NOMO-1 treated with dmso at 0.1 percent for 144 hours (cell line): ENCODE measurements at regions not wholly inside any gene's neighbourhood (a gene's known extent, or its start where the extent isn't known, plus 50 kb on each side); places are given as distances from the start of the nearest gene placed in this dataset.
"Not testable (repeated sequence)": the region's sequence is repeated elsewhere in the genome, so short reads cannot be mapped to it uniquely, and the experiment has no call there.

Source experiments
- DNase-seq: peaks from one replicate; lab custom pipeline; 2025; ENCODE audit not compliant: unreplicated experiment; lab: John Stamatoyannopoulos, UW

DNA sequence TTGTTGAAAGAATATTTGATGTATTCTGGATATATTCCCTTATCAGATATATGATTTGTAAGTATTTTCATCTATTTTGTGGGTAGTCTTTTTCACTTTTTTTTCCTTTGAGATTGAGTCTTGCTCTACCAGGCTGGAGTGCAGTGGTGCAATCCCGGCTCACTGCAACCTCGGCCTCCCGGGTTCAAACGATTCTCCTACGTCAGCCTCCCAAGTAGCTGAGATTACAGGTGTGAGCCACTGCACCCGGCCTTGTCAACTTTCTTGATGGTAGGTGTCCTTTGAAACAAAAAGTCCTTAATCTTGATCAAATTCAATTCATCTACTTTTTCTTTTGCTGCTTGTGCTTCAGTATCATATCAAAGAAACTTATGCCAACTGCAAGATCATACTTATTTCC lies 297.2 kb upstream of the NRSN1 start:
- DNase-seq, result no peak

DNA sequence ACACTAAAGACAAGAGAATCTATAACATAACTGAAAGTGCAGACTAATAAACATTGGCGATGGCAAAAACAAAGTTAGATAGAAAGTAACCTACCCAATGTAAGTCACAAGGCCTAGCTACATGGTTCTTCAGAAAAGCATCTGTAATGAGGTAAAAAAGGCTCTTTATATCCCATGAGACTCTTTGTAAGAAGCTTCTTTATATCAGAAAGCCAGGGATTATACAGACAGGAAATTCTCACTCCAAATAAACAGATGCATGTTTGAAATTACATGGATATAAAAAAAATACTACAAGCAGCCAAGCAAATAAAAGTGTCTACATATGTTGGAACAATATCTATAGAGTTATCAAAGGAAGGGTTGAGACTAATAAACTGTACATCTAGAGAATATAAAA lies 284.9 kb upstream of the NRSN1 start:
- DNase-seq, result no peak

DNA sequence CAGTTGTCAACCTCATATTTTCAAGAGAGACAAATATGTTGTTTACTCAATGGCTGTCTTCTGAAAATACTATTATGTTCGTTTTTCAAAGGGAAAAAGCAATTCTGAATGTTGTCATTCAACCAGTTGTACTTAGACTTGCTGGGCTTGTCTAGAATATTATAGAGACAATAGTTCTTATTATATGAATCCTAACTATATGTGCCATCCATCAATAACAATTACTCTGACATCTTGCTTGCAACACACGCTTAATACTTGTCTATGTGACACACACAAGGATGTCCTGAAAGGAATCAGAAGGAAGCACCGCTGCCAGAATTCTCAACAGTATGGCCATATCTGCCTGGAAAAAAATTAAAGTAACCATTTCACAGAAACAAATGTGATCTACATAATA lies 283.3 kb upstream of the NRSN1 start:
- DNase-seq, result no peak

DNA sequence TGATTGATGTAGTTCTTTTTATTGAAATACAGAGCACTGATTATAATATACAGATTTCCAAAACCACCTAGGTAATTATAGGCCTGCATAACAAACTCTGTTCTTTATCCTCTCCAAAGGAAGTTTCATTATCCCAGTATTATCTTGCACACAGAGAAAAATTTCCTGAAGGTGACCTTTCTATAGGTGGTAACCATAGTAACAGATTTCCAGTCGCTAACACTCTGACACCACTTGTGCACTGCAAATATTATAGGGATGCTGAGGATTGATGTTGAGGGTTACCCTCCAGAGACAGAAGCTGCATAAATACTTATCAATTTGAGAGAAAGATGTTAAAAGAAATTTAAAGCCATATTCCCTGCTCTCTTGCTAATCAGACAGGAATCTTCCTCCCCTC lies 274.5 kb upstream of the NRSN1 start:
- no peak for DNase-seq

DNA sequence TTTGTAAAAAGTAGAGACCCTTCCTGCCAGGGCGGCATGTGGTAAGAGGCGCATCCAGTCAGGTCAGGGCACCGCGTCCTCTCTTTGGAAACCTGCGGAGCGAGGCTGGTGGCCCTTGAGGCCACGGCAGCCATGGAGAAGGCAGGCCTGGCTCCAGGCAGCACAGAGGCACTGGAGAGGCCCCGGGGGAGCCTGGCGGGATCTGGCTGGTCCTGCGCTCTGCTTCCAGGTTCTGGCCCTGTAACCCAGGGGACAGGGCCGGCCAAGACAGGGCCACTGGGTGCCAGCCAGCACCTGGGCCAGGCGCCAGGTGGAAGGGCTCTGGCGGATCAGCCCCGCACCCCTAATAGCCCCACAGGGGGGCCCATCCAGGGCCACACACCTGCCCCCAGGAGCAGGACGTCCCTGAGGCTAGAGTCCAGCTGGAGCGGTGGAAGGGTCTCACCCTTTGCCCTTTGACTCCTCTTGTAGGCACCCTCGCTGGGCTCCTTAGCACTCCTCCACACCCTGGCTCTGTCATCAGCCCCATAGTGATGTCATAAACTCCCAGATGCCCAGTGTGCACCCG lies 272.4 kb upstream of the NRSN1 start:
- not testable (repeated sequence) for DNase-seq

DNA sequence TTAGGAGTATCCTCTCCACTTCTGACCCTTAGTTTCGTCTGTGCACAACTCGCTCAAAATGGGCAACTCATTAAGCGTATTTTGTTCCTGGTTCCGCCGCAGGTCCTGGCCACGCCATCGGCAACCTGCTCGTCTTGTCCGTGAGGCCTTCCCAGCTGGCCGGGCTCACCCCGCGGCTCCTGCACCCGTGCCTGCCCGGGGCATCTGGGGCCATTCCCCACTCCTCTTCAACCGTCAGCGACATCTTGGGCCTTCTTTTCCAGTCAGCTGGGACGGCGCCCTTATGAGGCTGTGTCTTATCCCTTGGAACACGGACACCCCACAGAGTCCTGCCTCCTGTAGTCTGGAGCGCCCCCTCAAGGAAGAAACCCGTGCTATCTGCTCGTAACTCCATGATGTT lies 271.9 kb upstream of the NRSN1 start:
- DNase-seq, result not testable (repeated sequence)

DNA sequence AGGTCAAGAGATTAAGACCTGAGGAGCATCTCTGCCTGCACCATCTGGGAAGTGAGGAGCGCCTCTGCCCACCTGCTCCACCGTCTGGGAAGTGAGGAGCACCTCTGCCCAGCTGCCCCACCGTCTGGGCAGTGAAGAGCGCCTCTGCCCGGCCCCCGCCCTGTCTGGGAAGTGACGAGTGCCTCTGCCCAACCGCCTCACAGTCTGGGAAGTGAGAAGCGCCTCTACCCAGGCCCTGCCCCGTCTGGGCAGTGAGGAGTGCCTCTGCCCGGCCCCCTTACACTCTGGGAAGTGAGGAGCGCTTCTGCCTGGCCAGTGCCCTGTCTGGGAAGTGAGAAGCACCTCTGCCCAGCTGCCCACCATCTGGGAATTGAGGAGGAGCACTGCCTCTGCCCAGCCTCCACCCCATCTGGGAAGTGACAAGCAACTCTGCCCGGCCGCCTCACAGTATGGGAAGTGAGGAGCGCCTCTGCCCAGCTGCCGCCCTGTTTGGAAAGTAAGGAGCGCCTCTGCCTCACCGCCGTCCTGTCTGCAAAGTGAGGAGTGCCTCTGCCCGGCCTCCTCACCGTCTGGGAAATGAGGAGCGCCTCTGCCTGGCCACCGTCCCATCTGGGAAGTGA lies 270.4 kb upstream of the NRSN1 start:
- no peak for DNase-seq

DNA sequence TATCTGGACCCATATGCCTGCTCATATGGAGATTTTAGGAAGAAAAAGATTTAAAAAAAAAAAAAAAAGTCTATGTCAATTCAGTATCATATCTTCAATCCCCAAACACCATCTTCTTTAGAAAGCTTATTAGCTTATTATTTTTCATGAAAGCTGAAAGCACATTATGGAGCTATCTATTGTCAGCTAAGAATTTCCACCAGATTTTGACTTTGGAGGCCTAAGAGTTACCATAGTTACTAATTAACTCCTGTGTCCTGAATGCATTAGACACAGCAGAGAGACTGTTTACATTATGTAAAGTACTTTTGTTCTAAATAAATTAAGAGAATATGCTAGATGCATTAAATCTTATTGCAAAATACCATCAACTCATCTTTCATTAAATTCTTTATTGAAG lies 255.5 kb upstream of the NRSN1 start:
- no peak for DNase-seq

DNA sequence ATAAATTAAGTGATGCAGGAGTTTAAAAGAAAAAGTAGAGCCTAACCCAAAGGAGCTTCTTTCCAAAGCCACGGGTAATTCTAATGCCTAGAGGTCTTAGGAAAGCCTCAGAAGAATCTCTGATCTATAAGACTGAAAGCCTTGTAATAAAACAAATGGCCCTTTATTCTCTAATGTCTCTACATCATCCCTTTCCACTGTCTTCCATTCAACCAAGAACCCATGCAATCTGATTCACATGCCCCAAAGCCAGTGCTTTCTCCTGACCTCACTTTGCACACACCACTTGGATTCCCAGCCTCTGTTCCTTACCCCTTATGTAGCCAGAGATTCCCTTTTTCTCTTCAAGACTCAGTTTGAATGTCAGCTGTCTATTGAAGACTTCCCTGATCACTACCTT lies 252.9 kb upstream of the NRSN1 start:
- no peak for DNase-seq

DNA sequence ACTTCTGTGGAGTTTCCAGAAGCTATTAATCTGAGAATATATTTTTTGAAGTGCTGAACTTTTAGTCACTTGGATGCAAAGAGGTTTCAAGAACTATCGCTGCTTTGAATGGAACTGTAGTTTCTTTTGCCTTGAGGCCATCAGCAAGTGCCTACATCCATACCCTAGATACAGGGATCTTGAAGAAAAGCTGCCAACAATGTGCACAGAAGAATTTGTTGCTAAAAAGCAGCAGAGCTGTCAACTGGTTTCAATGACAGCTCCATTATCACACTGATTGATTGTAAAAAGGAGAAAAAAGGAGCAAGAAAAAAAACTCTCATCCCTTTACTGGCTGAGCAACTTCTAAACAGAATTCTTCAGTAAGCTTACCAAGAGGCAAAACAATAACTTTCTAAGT lies 251.0 kb upstream of the NRSN1 start:
- DNase-seq, result no peak

DNA sequence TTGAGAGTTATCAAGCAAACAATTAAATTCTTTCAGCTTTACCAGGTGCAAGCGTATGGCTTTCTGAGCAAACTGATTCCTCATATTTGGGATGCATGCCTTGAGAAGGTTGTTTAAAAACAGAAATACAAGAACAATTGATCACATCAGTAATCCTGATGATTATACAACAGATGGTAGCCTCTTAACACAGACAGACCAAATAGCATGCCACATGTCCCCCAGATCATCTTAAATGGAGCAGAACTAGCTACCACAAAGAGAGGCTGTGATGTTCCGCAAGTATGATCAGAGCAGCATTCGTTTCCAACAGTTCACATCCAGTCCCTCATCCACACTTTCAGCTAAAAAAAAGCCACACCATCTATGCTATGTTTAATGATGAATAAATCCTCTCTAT lies 246.2 kb upstream of the NRSN1 start:
- DNase-seq, result no peak

DNA sequence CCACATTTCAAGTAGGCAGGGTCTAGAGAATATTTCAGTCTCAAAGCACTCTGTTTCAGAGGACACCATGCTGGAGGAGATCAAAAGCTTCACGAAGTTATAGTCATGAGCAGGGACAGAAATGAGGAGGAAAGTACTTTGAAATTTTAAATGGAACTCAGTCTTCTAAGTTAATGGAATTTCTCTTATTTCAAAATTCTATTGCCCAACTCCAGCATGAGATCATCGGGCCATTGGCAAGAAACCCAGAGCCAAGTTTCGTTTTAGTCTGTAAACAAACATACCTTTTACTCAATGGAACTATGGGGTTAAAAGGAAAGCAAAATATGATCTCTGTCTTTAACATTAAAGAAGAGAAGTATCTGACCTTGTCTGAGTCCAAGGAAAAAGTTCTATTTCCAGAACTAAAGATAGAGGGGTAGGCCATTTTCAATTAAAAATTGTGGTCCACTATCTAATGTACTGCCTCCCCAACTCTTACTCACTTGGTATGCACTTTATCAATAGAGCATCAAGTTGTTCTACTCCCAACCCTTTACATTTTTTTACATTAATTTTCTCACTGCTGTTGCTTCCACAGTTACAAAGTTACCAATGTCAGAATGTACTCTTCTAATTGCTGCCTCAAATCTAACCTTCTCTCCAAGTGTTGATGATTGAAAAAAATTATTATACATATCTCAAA lies 235.3 kb upstream of the NRSN1 start:
- DNase-seq, result no peak

DNA sequence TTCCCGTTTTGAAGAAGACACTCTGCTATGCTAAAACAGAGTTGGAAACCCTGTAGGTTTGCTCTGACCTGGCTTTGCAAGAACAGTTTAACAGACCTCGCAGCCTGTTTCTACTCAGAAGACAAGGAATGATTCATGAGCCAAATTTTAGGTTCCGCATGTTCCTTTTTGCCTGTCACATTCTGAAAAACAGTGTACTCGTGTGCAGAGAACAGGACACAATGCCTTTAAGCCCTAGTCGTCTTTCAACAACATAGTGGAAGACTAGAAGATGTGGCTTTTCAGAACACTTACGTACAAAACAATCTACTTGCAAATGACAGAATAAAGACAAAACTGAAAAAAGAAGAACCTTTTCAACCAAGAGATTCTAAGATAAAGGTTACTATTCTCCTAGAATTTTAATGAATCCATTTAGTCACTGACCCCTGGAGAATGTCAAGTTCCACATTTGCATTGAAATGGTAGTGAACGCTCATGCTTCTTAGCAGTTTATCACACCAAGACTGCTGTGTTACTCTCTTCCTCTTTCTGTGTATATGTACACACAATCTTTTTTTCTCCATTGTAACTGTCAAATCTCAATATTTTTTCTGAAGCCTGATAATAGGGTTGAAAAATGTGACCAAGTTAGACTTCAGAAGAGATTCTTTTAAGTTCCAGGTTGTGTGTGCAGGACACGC lies 220.7 kb upstream of the NRSN1 start:
- DNase-seq, result no peak

DNA sequence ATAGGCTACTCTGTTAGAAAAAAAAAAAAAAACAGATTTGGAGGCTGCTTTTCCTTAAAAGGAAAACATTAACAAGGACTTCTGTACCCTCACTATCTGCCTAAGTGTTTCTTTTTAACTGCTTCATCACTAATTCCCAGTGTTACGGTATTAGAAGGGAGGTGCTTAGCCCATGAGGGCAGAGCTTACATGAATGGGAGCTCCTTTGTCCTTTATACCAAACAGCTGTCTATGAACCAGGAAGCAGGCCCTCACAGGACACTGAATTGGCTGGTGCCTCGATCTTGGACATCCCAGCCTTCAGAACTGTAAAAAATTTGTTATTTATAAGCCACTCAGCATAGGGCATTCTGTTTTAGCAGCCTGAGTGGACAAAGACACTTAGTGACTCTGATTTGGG lies 215.6 kb upstream of the NRSN1 start:
- DNase-seq, result no peak

DNA sequence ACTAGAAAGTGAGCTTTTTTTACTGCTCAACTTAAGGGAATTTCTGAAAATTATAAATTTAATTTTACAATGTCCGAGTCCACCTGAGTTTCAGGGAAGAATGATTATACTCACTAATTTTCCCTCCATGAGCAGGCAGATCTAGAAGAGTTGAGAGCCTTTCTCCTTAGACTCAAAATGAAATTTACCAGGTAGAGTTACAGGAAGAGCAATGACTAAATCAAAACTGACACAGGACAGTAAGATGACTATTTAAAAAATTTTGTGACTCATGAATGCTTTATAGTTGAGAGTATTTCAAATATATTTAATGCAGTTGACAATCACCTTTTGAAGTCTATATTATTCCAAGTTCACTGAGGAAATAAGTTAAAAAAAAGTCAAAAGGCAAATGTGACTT lies 198.1 kb upstream of the NRSN1 start:
- DNase-seq, result no peak

DNA sequence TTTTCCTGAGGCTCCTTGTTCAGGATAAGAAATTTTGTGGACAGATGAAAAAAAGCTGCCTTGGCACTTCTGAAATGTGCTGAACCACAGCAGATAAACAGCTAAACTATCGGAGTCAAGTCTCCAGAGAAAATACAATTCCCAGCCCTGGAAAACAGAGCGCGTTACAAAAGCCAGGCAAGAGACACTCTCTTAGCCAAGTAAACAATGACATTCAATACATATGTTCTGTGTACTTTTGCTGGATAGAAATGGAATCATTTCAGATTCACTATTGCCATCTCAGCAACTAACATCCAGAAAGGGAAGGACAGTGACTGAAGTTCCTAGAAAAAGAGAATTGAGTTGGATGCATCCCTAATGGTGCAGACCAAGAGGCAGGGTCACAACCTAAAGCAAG lies 196.8 kb upstream of the NRSN1 start:
- no peak for DNase-seq

DNA sequence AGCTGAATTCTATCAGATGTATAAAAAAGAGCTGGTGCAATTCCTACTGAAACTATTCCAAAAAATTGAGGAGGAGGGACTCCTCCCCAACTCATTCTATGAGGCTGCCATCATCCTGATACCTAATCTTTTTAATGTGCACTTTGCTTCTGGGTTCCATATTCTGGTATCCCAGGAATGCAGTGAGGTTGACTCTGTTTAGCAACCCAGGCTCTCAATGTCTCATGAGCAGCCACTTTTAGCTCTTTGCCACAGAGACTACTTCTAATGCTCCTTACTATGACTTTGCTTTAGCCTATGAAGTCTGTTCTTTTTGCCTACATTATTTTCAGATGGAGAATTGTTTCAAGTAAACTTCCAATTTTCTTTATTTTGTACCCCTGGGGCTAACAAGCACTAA lies 185.5 kb upstream of the NRSN1 start:
- no peak for DNase-seq

DNA sequence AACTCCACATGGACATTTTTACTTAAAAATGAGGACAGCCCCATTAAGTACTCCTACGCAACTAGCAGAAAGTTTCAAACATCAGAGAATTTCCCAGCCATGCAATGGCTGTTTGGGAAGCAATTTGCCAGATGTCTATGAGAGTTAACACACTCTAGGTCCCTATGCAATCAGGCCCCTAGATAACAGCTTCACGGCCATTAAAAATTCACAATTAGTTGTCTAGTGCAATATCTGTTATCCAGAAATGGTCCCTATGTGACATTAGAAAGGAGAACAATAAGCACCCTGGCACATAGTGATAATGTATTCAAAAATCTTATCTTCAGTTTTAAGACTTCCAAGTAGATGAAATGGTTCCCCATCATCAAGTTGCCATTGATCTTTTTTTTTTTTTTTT lies 174.3 kb upstream of the NRSN1 start:
- DNase-seq, result no peak

DNA sequence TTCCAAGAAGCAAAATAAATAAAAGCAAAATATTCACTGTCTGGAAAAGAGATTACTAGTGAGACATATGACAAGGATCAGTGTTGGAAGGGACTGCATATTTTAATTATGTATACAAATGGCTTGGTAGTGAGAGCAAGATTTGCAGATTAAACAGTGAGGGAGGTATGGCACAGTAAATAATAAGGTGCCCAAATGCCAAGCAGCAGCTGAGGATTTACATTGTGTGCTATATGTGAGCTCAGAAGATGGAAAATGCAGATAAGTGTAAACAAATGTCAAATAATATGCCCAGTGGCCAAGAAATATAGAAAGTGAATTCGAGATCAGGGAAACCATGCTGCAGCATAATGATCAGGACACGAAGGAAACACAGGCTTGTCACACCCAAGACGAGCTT lies 173.8 kb upstream of the NRSN1 start:
- DNase-seq, result no peak

DNA sequence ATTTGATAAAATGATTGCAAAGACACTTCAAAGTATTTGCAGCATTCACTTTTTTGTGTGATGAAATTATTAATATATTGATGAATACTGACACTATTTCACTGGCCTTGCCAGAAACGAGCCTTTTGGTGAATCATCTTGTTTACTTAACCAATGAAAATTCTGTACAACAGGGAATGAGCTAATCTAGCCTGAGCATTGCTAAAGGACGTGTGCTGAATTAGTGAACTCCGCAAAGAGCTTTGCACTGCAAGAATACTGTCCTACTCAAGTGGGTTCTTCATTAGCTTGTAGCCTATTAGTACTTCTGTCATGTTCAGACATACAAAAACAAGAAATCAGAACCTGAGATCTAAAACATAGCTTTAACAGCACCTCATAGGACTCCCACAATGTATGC lies 172.0 kb upstream of the NRSN1 start:
- DNase-seq, result no peak

DNA sequence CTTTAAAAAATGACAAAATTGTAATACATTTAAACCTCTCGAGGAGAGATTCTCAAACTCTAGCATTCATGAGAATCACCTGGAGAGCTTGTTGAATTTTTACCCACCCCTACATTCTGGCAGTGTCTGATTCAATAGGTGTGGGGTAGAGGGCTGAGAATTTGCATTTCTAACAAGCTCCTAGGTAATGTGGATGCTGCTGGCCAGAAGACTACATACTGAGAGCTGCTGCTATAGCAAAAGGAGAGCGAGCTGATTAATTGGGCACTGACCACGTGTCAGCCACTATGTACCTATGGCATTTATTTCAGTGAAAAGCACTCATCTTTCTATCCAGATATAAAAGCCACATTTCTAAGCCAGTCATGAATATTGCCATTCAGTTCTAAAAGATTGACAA lies 169.0 kb upstream of the NRSN1 start:
- DNase-seq, result no peak

DNA sequence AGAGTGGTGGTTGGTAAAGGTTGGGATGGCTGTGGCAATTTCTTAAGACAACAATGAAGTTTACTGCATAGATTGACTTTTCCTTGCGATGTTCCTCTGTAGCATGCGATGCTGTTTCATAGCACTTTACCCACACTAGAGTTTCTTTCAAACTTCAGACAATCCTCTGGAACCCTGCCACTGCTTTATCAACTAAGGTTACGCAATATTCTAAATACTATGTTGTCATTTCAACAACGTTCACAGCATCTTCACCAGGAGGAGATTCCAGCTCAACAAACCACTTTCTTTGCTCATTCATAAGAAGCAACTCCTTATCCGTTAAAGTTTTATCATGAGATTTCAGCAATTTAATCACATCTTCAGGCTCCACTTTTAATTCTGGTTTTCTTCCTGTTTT lies 161.2 kb upstream of the NRSN1 start:
- DNase-seq, result no peak
